GM21825 (cell line): ENCODE measurements at regions not wholly inside any gene's neighbourhood (a gene's known extent, or its start where the extent isn't known, plus 50 kb on each side); places are given as distances from the start of the nearest gene placed in this dataset.
"Not testable (repeated sequence)": the region's sequence is repeated elsewhere in the genome, so short reads cannot be mapped to it uniquely, and the experiment has no call there.

Source experiments
- ATAC-seq: cut with Tn5 transposase; IDR thresholded peaks from one replicate; pipeline ENCODE4 v1.9.1; 2021; ENCODE audit warnings: mild to moderate bottlenecking, moderate library complexity; ENCODE audit not compliant: unreplicated experiment

DNA sequence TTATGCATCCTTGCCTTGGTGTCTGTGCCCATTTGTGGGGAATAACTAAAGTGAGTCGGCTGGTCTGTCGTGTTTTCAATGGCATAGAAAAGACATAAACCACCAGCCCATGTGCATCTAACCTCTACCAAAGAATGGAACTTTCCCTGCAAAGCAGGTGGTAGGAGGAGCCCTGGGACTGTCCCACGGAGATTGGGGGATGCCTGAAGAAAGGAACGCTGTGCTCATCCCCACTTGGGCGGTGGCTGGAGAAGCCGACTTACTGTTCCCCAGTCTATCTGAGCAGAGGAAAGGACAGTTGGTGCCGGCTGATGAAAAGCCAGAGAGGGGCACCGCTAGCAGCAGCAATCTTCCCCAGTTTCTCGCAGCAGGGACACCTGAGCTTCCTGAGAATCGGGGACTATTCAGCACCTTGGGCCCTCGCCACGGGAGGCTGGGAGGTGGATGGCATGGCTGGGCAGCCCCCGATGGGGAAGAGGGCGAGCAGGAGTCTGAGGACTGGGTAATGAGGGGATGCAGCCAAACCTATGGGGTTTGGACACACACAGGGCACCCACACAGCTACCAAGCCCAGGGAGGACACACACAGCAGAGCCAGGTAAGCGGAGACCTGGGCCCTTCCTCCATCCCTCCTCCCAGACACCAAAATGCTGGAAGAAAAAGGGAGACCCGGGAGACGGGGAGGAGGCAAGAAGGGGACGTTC, 53.7 kb upstream of the AGAP1 start:
- no peak for ATAC-seq

DNA sequence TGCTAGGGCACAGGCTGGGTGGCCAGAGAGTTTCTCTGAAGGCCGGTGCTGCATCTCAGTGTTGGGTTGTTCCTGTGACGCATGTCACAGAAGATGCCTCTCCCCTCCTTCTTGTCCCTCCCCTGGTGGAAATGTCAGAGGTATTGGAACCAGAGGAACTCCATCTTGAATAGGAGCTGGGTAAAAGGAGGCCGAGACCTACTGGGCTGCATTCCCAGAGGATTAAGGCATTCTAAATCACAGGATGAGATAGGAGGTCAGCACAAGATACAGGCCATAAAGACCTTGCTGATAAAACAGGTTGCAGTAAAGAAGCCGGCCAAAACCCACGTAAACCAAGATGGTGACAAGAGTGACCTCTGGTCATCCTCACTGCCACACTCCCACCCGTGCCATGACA, 50.3 kb upstream of the AGAP1 start:
- not testable (repeated sequence) for ATAC-seq
